ENCODE measurements at regions not wholly inside any gene's neighbourhood (a gene's known extent, or its start where the extent isn't known, plus 50 kb on each side); places are given as distances from the start of the nearest gene placed in this dataset.

- Histone ChIP-seq H3K27ac (no peak overlapping the region), H3K9me3 (no peaks in the 10 kb centered on the region), H3K27me3 (no peaks in the 10 kb centered on the region), H3K4me3 (ENCODE audit: low read depth in 1 of 2, low read length in 1 of 2) (no peak overlapping the region), H3K4me1 (ENCODE audit: control insufficient read depth in 1 of 2, insufficient read depth in 1 of 2, low read depth in 1 of 2, low read length in 1 of 2) (peaks cover 18 to 30% of the 10 kb centered on the region in 2 experiments), H3K36me3 (no peaks in the 10 kb centered on the region)
- no peak for TF ChIP-seq CTCF (IDR thresholded peaks at IDR 0.05)
Measured at GRCh38 chrX:20373063-20373462, 106.4 kb upstream of the RPS6KA3 start.

GRCh38 chrX:20372533-20372932 lies 105.8 kb upstream of the RPS6KA3 start:
- Histone ChIP-seq H3K27me3 (no peaks in the 10 kb centered on the region), H3K9me3 (no peaks in the 10 kb centered on the region), H3K36me3 (no peaks in the 10 kb centered on the region), H3K4me1 (ENCODE audit: control insufficient read depth in 1 of 2, insufficient read depth in 1 of 2, low read depth in 1 of 2, low read length in 1 of 2) (peaks cover 18 to 30% of the 10 kb centered on the region in 2 experiments), H3K4me3 (ENCODE audit: low read depth in 1 of 2, low read length in 1 of 2) (no peak overlapping the region), H3K27ac (no peak overlapping the region)
- no peak for TF ChIP-seq CTCF (IDR thresholded peaks at IDR 0.05)

GRCh38 chrX:20369468-20369867 lies 102.8 kb upstream of the RPS6KA3 start:
- Histone ChIP-seq H3K4me1 (ENCODE audit: control insufficient read depth in 1 of 2, insufficient read depth in 1 of 2, low read depth in 1 of 2, low read length in 1 of 2) (peaks cover 7 to 14% of the 10 kb centered on the region in 2 experiments), H3K36me3 (no peaks in the 10 kb centered on the region), H3K9me3 (no peaks in the 10 kb centered on the region), H3K27me3 (no peaks in the 10 kb centered on the region), H3K4me3 (ENCODE audit: low read depth in 1 of 2, low read length in 1 of 2) (no peak overlapping the region), H3K27ac (no peak overlapping the region)
- TF ChIP-seq CTCF (IDR thresholded peaks at IDR 0.05) = no peak

GRCh38 chrX:20364238-20364637 lies 97.5 kb upstream of the RPS6KA3 start:
- Histone ChIP-seq H3K9me3 (no peaks in the 10 kb centered on the region), H3K27me3 (no peaks in the 10 kb centered on the region), H3K36me3 (no peaks in the 10 kb centered on the region), H3K27ac (no peak overlapping the region), H3K4me3 (ENCODE audit: low read depth in 1 of 2, low read length in 1 of 2) (no peak overlapping the region), H3K4me1 (ENCODE audit: control insufficient read depth in 1 of 2, insufficient read depth in 1 of 2, low read depth in 1 of 2, low read length in 1 of 2) (no peaks in the 10 kb centered on the region)
- TF ChIP-seq CTCF (IDR thresholded peaks at IDR 0.05) = no peak

GRCh38 chrX:20363275-20363674 lies 96.6 kb upstream of the RPS6KA3 start:
- no peaks in the 10 kb centered on the region for H3K27me3 ChIP-seq
- H3K27ac ChIP-seq = no peak overlapping the region
- no peaks in the 10 kb centered on the region for H3K9me3 ChIP-seq
- no peaks in the 10 kb centered on the region for H3K4me1 ChIP-seq (ENCODE audit: control insufficient read depth in 1 of 2, insufficient read depth in 1 of 2, low read depth in 1 of 2, low read length in 1 of 2)
- no peaks in the 10 kb centered on the region for H3K36me3 ChIP-seq
- TF ChIP-seq CTCF (IDR thresholded peaks at IDR 0.05) = no peak
- no peak overlapping the region for H3K4me3 ChIP-seq (ENCODE audit: low read depth in 1 of 2, low read length in 1 of 2)
